Subcutaneous abdominal adipose tissue (tissue), 5 donors: ENCODE measurements at regions not wholly inside any gene's neighbourhood (a gene's known extent, or its start where the extent isn't known, plus 50 kb on each side); places are given as distances from the start of the nearest gene placed in this dataset.
"Not testable (repeated sequence)": the region's sequence is repeated elsewhere in the genome, so short reads cannot be mapped to it uniquely, and the experiment has no call there.

Experiments used
- H3K27ac ChIP-seq: one replicate; pipeline ENCODE4 v1.7.0; 2013; ENCODE audit warnings: low read depth, mild to moderate bottlenecking, inconsistent platforms, low read length, moderate library complexity
- H3K27me3 ChIP-seq, 5 donors: one replicate each; pipeline ENCODE4 v1.7.0; 2013; ENCODE audit warnings: low read length in 5 of 5, inconsistent platforms in 1 of 5; ENCODE audit not compliant: control insufficient read depth in 5 of 5, insufficient read depth in 4 of 5
- H3K36me3 ChIP-seq, 5 donors: one replicate each; pipeline ENCODE4 v1.7.0; 2013; ENCODE audit warnings: low read length in 5 of 5; ENCODE audit not compliant: control insufficient read depth in 5 of 5, insufficient read depth in 5 of 5
- H3K4me1 ChIP-seq, 5 donors: one replicate each; pipeline ENCODE4 v1.7.0; 2013; ENCODE audit warnings: low read length in 5 of 5, mild to moderate bottlenecking in 3 of 5, moderate library complexity in 1 of 5; ENCODE audit not compliant: control insufficient read depth in 5 of 5, insufficient read depth in 5 of 5
- H3K4me3 ChIP-seq, 5 donors: one replicate each; pipeline ENCODE4 v1.7.0; 2013; ENCODE audit warnings: low read length in 5 of 5, low read depth in 1 of 5
- H3K9ac ChIP-seq, 5 donors: one replicate each; pipeline ENCODE4 v1.7.0; 2013; ENCODE audit warnings: low read length in 5 of 5, mild to moderate bottlenecking in 4 of 5, moderate library complexity in 3 of 5
- H3K9me3 ChIP-seq, 5 donors: one replicate each; pipeline ENCODE4 v1.7.0; 2013; ENCODE audit warnings: low read length in 5 of 5; ENCODE audit not compliant: control insufficient read depth in 5 of 5
- donor health status: healthy.
- donor health status: healthy.
- donor health status: healthy.
- donor health status: healthy.
- donor health status: healthy.

DNA sequence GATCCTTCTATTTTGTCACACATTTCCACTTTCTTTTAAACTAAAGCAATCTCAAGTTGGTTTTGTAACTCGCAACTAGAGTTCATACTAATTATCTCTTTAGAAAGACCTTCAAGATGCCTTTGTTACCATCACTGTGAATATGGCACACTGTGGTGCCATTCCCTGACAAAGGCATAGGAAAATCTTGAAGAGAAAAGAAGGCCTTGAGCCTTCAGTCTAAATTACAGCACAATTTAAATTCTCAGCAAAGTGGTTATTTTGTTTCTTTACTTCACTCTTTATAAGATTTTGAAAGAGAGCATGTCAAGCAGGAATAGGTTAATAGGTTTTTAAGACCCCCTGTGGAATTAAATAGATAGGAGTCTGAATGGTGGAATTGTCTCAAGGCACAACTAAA lies 89.0 kb upstream of the BANK1 start:
- Histone ChIP-seq H3K27ac (no peak overlapping the region), H3K4me1 (no peaks in the 10 kb centered on the region), H3K4me3 (no peak overlapping the region), H3K36me3 (no peaks in the 10 kb centered on the region), H3K9ac (no peak overlapping the region), H3K9me3 (peaks cover under 1 to 4% (median 2%) of the 10 kb centered on the region in 5 donors), H3K27me3 (no peaks in the 10 kb centered on the region)

DNA sequence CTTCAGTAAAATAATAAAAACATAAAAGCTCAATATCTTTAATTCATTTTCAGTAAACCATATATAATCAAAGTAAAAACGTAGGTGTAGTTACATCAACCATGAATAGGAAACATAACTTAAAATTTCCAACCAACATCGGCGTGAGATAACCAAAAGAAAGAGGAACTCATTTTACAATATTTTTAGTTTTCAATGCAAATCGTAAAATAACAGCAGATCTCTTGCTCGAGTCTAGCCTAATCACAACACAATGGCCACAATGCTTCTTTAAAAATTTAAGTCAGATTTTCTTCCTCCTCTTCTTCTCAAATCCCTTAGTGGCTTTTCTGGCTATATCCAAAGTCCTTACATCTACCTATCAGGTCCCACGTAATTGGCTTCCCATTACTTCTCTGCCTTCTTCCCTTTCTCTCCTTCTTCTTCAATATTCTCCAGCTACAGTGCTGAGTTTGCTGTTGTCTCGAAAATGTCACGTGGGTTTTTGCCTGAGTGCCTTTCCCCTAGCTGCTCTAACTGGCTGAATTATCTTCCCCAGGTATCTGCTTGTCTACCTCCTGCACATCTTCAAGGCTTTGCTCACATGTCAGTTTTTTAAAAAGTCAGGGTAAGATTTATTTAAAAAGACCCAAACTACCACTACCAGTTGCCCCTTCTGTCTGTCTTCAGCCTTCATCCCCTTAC lies 90.9 kb upstream of the BANK1 start:
- H3K27ac ChIP-seq: no peak overlapping the region
- no peaks in the 10 kb centered on the region for H3K27me3 ChIP-seq
- no peak overlapping the region for H3K4me3 ChIP-seq
- no peaks in the 10 kb centered on the region for H3K4me1 ChIP-seq
- H3K9ac ChIP-seq: no peak overlapping the region
- H3K36me3 ChIP-seq: no peaks in the 10 kb centered on the region
- H3K9me3 ChIP-seq: no peaks in the 10 kb centered on the region

GRCh38 chr4:101697266-101697665 lies 93.3 kb upstream of the BANK1 start:
- no peaks in the 10 kb centered on the region for H3K9me3 ChIP-seq
- no peaks in the 10 kb centered on the region for H3K36me3 ChIP-seq
- H3K27me3 ChIP-seq: no peaks in the 10 kb centered on the region
- H3K4me3 ChIP-seq: no peak overlapping the region
- H3K4me1 ChIP-seq: no peaks in the 10 kb centered on the region
- H3K27ac ChIP-seq: no peak overlapping the region
- no peak overlapping the region for H3K9ac ChIP-seq

GRCh38 chr4:101696276-101697010 lies 94.1 kb upstream of the BANK1 start:
- H3K4me1 ChIP-seq: no peaks in the 10 kb centered on the region
- no peaks in the 10 kb centered on the region for H3K36me3 ChIP-seq
- no peaks in the 10 kb centered on the region for H3K27me3 ChIP-seq
- H3K4me3 ChIP-seq: no peak overlapping the region
- H3K9me3 ChIP-seq: no peaks in the 10 kb centered on the region
- H3K9ac ChIP-seq: no peak overlapping the region
- H3K27ac ChIP-seq: no peak overlapping the region

DNA sequence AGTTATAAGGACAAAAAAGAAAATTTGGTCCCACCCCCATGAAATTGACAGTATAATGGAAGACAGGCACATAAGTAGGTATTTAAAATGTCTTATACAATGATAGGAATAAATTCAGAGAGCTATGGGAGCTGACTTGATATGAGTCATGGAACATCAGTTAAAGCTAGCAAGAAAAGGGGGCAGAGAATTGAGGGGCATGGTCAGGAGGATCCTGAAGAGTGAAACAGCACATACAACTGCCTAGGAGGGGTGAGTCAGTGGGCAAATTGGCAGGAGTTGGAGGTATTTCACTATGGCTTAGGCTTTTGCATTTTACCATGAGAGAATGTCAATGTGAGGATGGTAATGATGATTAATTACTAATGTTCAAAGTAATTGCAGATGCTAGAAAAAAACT lies 95.4 kb upstream of the BANK1 start:
- H3K27ac ChIP-seq: no peak overlapping the region
- H3K9ac ChIP-seq: no peak overlapping the region
- H3K9me3 ChIP-seq: no peaks in the 10 kb centered on the region
- H3K36me3 ChIP-seq: no peaks in the 10 kb centered on the region
- no peak overlapping the region for H3K4me3 ChIP-seq
- no peaks in the 10 kb centered on the region for H3K4me1 ChIP-seq
- no peaks in the 10 kb centered on the region for H3K27me3 ChIP-seq

GRCh38 chr4:101694403-101694802 lies 96.1 kb upstream of the BANK1 start:
- H3K27ac ChIP-seq: not testable (repeated sequence)

GRCh38 chr4:101693842-101694398 lies 96.6 kb upstream of the BANK1 start:
- Histone ChIP-seq H3K9ac (no peak overlapping the region), H3K36me3 (no peaks in the 10 kb centered on the region), H3K27me3 (no peaks in the 10 kb centered on the region), H3K4me3 (no peak overlapping the region), H3K4me1 (no peaks in the 10 kb centered on the region), H3K27ac (no peak overlapping the region), H3K9me3 (no peaks in the 10 kb centered on the region)

More at GRCh38 chr4:101694403-101694802, 96.1 kb upstream of the BANK1 start:
- not testable (repeated sequence) for H3K9ac ChIP-seq, H3K4me1 ChIP-seq, H3K27me3 ChIP-seq, H3K9me3 ChIP-seq, H3K4me3 ChIP-seq, H3K36me3 ChIP-seq

GRCh38 chr4:101689220-101689619 lies 101.3 kb upstream of the BANK1 start:
- Histone ChIP-seq H3K9ac (no peak overlapping the region), H3K36me3 (no peaks in the 10 kb centered on the region), H3K4me3 (no peak overlapping the region), H3K27me3 (no peaks in the 10 kb centered on the region), H3K4me1 (no peaks in the 10 kb centered on the region), H3K9me3 (no peaks in the 10 kb centered on the region), H3K27ac (no peak overlapping the region)

DNA sequence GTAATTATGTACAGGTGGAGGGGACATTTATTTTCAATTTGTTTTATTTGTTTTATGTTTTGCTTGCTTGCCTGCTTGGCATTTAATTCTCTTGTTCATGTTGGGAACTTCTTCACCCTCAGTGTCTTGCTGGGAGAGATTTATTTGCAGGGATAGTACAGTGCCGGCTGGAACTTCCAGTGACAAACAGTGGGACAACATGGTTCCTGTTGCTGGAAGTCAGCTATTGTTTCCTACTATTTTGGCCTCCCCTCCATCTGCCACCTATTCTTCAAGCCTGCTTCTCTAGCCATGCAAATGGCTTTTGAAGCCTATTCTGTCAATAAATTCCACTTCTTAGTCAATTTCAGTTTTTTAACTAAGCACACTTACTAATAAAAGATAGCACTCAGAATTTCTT lies 105.4 kb upstream of the BANK1 start:
- no peaks in the 10 kb centered on the region for H3K36me3 ChIP-seq
- no peak overlapping the region for H3K4me3 ChIP-seq
- H3K27ac ChIP-seq: no peak overlapping the region
- no peak overlapping the region for H3K9ac ChIP-seq
- H3K9me3 ChIP-seq: no peaks in the 10 kb centered on the region
- no peaks in the 10 kb centered on the region for H3K27me3 ChIP-seq
- no peaks in the 10 kb centered on the region for H3K4me1 ChIP-seq

DNA sequence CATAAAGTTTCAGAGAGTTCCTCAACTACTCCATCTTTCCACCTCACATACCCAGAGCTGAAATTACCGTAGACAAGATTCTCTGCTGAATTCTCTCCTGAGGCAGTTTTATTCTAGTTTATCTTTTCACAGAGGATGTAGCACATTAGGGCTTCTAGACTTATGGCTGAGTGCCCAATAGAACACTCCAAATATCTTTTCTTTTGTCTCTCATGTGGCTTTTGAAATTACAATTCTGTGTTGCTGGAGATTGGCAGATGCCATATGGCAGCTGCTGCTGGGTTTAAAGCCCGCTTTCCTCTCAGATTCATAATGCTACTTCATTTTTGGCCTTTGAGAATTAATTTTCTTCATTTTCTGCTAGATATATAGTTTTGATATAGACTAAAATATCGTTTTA lies 107.6 kb upstream of the BANK1 start:
- Histone ChIP-seq H3K4me3 (no peak overlapping the region), H3K36me3 (no peaks in the 10 kb centered on the region), H3K9me3 (no peaks in the 10 kb centered on the region), H3K4me1 (no peaks in the 10 kb centered on the region), H3K27me3 (no peaks in the 10 kb centered on the region), H3K9ac (no peak overlapping the region), H3K27ac (no peak overlapping the region)
